HL-60 (cell line): ENCODE measurements at regions not wholly inside any gene's neighbourhood (a gene's known extent, or its start where the extent isn't known, plus 50 kb on each side); places are given as distances from the start of the nearest gene placed in this dataset.

ENCODE experiments used
- DNase-seq, 2 experiments: peaks; one replicate each; pipeline ENCODE4 v3.0.0-alpha.2; 2010 to 2020; ENCODE audit warnings: low read depth in 1 of 2, low spot score in 1 of 2
- H3K27ac ChIP-seq: fragments of 250-450 bp; sonication (Bioruptor Pico); replicated peaks from 2 replicates; pipeline ENCODE4 v1.5.1; 2020; ENCODE audit warnings: mild to moderate bottlenecking, moderate library complexity
- H3K27me3 ChIP-seq: fragments of 250-450 bp; sonication (Bioruptor Pico); 2 replicates; pipeline ENCODE4 v1.5.1; 2021; ENCODE audit warnings: mild to moderate bottlenecking, moderate library complexity; ENCODE audit not compliant: insufficient read depth, poor library complexity, severe bottlenecking
- H3K4me3 ChIP-seq: replicated peaks from 2 replicates; pipeline ENCODE4 v1.5.1; 2011; ENCODE audit warnings: mild to moderate bottlenecking, control low read depth, low read length; ENCODE audit not compliant: insufficient read depth
- CTCF ChIP-seq: IDR thresholded peaks from one replicate; pipeline ENCODE4 v1.5.1; 2011; ENCODE audit warnings: low read length, control low read depth, inconsistent platforms; ENCODE audit not compliant: insufficient read depth
- GABPA ChIP-seq: IDR thresholded peaks from 2 replicates; pipeline ENCODE4 v1.6.1; 2012; ENCODE audit warnings: low read depth
- POLR2AphosphoS5 ChIP-seq: IDR thresholded peaks from 2 replicates; pipeline ENCODE4 v1.6.1; 2012; ENCODE audit warnings: low read depth
- REST ChIP-seq: IDR thresholded peaks from 2 replicates; pipeline ENCODE4 v1.6.1; 2012; ENCODE audit warnings: low read depth; ENCODE audit not compliant: insufficient replicate concordance
- SPI1 ChIP-seq: IDR thresholded peaks from 2 replicates; pipeline ENCODE4 v1.6.1; 2012; ENCODE audit warnings: low read depth, mild to moderate bottlenecking, borderline replicate concordance

- Histone ChIP-seq H3K27me3 (peaks cover 2% of the 10 kb centered on the region), H3K4me3 (no peak overlapping the region), H3K27ac (no peak overlapping the region)
- TF ChIP-seq REST (no peak), SPI1 (no peak), CTCF (no peak), GABPA (no peak), POLR2AphosphoS5 (no peak)
- no peak for DNase-seq
Measured at GRCh38 chr20:22740829-22741228, 156.5 kb upstream of the FOXA2 start.

GRCh38 chr20:22744341-22745193, 160.2 kb upstream of the FOXA2 start:
- no peak for DNase-seq
- Histone ChIP-seq H3K27me3 (no peaks in the 10 kb centered on the region), H3K4me3 (no peak overlapping the region), H3K27ac (no peak overlapping the region)
- TF ChIP-seq CTCF = no peak
- TF ChIP-seq GABPA = no peak

- H3K27ac ChIP-seq = no peak overlapping the region
- TF ChIP-seq CTCF = no peak
- TF ChIP-seq GABPA = no peak
- TF ChIP-seq REST = no peak
- no peak for TF ChIP-seq POLR2AphosphoS5
- TF ChIP-seq SPI1 = no peak
- no peak for DNase-seq
- H3K4me3 ChIP-seq = no peak overlapping the region
- no peaks in the 10 kb centered on the region for H3K27me3 ChIP-seq
Measured at GRCh38 chr20:22745194-22745500, 160.8 kb upstream of the FOXA2 start.

- Histone ChIP-seq H3K27ac (no peak overlapping the region), H3K27me3 (no peaks in the 10 kb centered on the region), H3K4me3 (no peak overlapping the region)
- DNase-seq = no peak
- TF ChIP-seq REST (no peak), CTCF (no peak), POLR2AphosphoS5 (no peak), SPI1 (no peak), GABPA (no peak)
Measured at GRCh38 chr20:22746957-22747356, 162.6 kb upstream of the FOXA2 start.
